ENCODE measurements at regions not wholly inside any gene's neighbourhood (a gene's known extent, or its start where the extent isn't known, plus 50 kb on each side); places are given as distances from the start of the nearest gene placed in this dataset.
"Not testable (repeated sequence)": the region's sequence is repeated elsewhere in the genome, so short reads cannot be mapped to it uniquely, and the experiment has no call there.

DNA sequence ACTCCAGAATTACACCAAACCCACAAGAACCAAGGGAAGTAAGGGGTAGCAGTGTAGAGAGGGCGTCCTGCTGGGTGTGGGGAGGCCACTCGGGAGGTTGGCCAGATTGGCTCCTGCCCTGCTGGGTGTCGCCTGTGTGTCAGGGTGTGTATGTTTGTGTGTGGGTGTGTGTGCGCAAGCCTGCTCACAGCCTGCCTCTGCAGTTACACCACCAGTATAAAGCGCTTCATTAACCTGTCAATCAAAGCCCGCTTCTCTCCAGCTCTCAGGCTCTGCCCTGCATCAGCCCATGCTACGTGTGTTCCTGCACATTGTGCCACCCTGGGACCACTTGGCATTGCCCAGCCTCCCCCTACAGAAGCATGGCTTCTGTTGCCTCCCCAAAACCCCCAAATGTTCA lies 83.3 kb upstream of the PAX2 start:
- no peak for DNase-seq (ENCODE audit: low read depth in 2 of 2)

DNA sequence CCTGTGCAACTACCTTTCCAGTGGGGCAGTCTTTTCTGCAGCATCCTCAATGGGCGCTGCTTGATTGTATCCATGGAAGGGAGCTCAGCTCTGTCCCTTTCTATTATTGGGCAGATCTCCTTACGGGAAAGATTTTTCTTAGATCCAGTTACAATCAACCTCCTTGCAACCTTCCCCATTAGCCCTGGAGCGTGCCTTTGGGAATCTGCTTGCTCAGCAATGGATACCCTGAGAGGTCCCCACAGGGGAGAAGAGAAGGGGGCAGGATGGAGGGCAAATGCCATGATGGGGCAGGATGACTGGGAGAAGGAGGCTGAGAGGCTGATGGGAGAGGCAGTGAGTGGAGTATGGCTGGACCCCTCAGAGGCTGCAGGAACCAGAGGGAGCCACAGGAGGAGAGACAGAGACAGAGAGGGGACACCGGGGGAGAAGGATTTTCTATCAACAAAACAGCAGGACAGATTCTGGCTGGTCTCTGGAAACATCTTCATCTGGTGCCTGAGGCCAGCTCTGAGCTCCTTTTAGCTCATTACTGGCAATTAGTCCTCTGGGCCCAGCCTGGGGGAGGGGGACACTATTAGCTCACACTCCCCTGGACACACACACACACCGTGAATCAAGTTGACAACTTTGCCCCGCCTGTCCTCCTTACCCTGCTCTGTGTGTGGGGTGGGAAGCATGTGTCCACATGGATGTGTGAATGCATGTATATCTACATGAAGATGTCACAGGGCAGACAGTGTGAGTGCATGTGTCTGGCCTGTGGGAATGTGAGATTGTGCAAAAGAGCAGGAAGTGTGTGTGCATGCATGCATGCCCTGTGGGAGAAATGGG lies 80.8 kb upstream of the PAX2 start:
- no peak for DNase-seq (ENCODE audit: low read depth in 2 of 2)

DNA sequence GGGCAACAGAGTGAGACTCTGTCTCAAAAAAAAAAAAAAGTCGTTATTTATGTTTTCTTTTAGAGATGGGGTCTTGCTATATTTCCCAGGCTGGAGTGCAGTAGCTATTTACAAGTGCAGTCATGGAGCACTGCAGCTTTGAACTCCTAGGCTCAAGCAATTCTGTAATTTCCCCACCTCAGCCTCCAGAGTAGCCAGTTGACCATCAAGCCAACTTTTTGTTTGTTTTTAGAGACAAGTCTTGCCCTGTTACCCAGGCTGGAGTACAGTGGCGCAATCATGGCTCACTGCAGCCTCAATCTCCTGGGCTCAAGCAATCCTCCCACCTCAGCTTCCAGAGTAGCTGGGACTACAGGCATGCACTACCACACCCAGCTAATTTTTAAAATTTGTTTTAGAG lies 78.7 kb upstream of the PAX2 start:
- DNase-seq (ENCODE audit: low read depth in 2 of 2), result not testable (repeated sequence)

DNA sequence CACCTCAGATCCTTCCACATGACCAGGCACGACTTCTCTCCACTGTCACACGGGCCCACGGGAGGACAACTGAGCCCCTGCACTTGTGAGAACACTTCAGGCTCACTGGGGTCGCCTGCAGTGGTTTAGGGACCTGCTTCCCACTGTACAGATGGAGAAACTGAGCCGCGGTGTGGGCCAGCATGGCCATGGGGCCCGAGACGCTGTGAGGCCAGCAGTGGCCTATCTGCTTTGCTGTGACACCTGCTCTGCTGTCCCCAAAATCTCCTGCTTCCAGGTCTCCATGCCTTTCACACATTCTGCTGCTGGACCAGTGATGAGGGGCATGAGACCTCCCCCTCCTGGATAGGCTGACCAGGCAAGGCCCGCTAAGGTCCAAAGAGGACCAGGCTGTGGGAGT lies 75.8 kb upstream of the PAX2 start:
- no peak for DNase-seq (ENCODE audit: low read depth in 2 of 2)

DNA sequence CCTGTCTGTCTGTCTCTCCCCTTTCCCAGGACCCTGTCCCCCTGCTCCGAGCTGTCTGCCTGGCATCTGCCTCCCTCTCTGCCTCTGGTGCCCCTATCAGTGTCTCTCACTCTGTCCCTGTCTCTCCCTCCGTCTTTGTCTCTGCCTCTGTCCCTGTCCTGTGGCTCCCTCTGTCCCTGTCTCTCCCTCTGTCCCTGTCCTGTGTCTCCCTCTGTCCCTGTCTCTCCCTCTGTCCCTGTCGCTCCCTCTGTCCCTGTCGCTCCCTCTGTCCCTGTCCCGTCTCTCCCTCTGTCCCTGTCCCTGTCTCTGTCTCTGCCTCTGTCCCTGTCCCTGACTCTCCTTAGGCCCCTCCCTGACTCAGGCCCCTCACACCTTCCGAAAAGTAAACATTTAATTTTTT lies 75.0 kb upstream of the PAX2 start:
- DNase-seq (ENCODE audit: low read depth in 2 of 2), result no peak

DNA sequence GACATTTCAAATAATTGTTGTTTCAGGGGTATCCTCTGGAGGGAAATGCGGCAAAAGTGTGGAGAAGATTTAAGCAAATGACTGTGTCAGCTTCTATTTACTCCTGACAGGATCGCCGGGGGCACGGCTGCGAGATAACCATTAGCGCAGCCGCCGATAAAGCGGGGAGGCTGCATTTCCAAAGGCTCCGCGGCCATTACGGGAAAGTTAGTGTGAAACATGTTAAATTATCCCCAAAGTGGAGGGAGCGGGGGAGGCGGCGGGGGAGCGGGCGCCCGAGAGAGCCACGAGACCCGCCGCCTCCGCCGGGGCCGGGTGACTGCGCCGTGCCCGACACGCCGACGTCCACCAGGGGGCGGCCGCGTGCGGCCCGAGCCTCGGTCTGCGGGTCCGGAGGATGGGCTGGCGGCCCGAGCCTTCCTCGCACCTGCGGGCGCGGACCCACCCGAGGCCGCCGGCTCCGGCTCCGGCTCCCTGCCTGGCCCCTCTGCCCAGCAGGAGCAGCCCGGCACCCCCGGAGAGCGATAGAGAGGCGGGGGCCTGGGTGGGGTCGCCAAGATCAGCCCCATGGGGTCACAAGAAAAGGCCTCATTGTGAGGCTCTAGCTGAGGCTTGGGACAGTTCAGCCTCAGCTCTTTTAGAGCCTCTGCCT lies 74.4 kb upstream of the PAX2 start:
- DNase-seq (ENCODE audit: low read depth in 2 of 2), result peak; percentile 46 to 66

DNA sequence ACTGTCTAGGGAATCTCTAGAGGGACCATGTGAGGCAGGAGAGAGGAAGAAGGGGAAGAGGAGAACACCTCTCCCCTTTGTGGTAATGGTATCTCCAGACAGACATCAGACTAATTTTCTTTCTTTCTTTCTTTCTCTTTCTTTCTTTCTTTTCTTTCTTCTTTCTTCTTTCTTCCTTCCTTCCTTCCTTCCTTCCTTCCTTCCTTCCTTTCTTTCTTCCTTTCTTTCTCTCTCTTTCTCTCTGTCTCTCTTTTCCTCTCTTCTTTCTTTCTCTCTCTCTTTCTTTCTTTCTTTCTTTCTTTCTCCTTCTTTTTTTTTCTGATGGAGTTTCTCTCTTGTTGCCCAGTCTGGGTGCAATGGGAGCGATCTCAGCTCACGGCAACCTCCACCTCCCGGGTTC lies 73.2 kb upstream of the PAX2 start:
- DNase-seq (ENCODE audit: low read depth in 2 of 2), result no peak

DNA sequence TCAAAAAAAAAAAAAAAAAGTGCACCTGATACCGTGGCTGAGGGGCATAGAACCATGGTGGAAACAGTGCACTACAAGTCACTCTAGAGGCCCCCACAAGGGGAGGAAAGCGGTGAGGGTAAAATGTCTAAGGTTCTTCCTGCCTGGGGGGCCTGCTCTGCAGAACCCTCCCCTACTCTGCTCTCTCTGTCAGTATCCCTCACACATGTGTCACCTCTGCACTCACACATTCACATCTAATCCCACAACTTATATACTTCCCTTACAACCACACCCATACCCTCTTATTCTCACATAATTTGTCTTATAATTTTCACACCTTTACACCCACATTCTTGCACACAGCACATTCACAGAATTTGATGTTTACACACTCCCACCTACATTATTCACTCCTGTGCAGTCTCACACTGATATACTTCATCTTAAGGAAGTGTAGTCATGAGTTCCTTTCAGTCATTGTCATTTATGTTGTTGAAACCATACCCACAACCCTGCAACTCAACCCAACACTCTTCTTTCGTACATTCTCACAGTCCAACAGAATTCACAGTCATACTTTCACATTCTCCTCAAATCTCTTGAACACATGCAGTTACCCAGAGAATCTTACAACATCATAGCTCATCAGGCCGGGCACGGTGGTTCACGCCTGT lies 68.0 kb upstream of the PAX2 start:
- DNase-seq (ENCODE audit: low read depth in 2 of 2), result no peak

DNA sequence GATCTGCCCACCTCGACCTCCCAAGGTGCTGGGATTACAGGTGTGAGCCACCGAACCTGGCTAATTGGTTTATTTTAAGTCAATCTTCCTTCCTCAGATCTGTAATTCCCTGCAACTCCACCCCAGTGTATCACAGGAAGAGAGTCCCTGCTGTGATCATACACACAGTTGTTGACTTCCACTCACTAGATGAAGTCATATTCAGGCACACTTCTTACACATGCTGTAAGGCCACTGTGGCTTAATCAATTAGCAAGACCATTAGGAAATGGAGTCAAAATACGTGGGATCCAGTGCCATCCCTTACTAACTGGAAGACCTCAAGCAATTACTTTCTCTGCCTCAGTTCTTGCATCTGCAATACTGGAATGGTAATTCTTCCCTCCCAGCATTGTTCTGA lies 66.1 kb upstream of the PAX2 start:
- no peak for DNase-seq (ENCODE audit: low read depth in 2 of 2)

DNA sequence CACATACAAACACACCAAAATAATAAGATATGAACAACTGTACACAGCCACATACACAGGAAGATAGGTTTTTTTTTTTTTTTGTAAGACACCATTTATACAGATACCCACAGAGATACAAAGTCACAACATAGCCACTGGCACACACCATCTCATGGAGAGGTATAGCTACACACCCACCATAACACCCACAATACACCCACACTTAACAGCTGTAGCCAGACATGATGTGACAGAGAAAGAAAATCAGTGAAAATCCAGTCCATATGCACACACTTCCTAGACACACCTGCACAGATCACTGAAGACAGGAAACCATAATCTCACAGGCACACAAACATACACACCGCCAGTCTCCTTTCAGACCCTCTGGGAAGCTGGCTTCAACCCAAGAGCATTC lies 62.4 kb upstream of the PAX2 start:
- DNase-seq (ENCODE audit: low read depth in 2 of 2), result no peak

DNA sequence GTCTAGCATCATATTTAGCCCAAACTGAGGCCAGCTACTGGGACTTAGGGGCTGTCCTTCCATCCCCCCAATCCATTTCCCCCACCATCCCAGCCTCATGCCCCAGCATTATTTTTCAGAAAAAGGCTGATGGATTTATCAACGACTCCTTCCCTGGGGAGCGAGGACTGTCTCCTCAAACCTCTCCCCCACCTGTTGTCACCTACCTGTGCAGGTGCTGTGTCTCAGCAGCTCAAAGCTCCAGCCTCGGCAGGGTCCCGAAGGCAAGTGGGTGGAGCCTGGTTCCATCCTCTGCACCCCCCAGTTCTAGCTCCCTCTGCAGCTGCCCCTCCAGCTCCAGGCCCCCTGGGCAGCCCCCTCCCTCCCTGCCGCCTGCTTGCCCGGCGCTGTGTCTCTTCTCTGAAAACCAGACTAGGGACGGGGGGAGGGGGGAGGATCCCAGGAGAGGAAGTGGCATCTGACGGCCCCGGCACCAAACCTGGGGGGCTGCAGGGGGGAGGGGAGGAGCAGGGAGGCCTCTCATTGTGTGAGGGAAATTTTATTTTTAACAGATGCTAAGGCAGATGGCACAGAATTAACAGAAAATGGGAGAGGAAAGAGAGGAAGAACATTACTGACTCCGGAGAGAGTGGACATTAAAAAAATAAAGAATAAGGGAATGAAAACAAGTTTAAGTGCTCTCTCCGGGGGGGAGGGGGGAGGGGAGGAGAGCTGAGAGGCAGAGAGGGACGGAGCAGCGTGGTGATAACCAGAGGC lies 61.7 kb upstream of the PAX2 start:
- DNase-seq (ENCODE audit: low read depth in 2 of 2), result no peak

DNA sequence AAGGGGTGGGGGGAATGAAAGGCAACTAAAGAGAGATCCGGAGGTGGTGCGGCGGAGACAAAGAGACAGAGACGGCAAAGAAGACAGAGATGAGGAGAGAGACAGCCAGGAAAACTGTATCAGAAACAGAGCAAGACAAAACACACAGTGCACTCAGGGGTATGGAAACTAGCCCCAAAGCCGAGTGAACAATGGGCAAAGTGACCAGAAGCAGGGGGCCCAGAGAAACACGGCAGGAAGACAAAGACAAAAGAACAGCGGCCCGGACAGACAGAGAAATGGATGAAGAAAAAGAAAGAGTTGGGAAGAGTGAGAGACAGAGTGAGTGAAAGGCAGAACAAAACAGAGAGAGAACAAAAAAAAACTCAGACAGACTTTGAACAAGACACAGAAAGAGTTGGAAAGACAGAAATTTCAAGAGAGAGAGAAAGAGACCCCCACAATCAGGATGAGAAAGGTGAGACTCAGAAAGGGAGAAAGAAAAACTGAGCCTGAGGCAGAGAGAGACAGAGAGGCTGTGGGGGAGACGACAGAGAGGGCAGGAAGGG lies 60.6 kb upstream of the PAX2 start:
- DNase-seq (ENCODE audit: low read depth in 2 of 2), result no peak

DNA sequence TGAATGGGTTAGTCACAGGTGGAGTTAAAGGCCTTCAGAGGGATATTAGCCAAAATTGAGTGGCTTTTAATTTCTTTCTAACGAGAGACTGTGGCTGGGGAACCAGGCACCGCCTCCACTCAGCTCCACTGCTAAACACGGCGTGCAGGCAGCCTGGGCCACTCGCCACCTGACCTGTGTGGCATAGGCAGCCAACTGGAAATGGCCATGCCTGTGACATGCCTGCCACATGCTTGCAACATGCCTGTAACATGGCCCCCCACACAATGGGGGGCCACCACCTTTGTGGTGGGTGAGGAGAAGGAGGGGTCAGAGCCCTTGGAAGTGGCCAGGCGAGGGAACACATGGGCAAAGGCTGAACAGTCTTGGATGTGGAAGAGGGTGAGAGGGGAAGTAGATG lies 60.1 kb upstream of the PAX2 start:
- DNase-seq (ENCODE audit: low read depth in 2 of 2), result no peak

DNA sequence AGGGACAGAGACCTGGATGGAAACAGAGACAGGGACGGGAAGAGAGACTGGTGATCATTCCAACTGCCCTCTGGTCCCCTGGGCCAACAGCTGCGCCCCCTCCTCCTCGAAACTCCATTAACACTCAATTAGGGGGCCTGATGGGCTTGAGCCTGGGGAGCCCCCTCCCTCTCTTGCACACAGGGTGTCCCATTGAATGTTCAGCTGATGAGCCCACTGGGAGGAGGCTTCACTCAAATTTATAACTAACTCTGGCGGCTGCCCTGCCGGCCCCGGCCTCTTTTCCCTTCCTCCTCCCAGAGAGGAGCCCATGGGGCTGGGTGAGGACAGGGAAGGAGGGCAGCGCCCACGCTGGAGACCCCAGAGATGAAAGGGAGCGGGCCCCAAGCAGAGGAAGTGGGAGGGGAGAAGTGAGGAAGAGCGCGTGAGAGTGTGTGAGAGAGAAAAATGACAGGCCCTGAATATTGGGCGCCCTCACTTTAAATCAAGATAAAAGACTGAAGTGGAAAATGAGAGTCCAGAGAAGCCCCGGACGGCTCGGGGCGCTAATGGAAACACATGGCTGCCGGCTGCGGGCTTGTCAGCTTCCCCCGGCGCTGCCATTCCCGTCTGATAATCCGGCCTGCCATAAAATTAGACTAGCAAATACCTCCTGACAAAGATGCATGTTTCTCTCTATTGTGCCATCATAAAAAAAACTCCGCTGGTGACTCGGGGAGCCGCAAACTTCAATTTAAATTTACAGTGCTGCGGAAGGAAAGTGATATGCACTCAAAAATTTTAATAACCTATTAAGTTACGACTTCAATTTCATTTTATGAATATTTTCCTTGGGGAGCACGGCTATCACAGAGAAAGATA lies 58.0 kb upstream of the PAX2 start:
- no peak for DNase-seq (ENCODE audit: low read depth in 2 of 2)

DNA sequence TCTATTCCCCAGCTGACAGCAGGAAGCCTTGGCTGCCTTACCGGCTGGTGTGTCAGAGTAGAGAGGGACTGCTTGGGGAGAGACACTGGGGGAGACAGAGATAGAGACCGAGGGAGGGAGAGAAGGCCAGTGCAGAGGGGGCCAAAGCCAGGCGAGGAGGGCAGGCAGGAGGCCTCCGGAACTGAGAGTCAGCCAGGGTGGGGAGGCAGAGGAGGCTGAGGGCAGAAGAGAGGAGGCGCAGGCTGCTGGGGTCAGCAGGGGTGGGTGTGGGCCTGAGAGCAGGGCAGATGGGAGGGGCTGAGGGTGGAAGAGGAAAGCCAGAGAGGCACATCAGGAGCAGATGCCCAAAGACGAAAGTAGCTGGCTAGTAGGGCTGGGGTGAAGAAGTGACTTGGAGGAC lies 57.2 kb upstream of the PAX2 start:
- no peak for DNase-seq (ENCODE audit: low read depth in 2 of 2)

DNA sequence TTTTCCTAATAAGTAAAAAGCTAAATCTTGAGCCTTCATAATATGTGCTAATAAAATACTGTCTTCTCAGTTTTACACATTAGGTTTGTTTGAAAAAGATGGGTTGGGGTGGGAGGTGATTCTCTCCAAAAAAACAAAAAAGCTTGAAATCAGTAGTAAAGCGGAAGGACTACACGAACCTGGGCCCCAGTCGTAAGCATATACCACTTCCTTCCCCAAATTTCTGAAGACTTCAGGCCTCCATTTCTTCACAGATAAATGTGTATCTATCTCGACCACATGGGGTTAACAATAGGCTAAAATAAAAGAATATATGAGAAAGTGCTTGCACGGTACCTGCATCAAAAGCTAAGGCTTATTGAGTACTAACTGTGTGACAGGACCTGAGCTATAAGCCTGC lies 51.6 kb upstream of the PAX2 start:
- no peak for DNase-seq (ENCODE audit: low read depth in 2 of 2)

Measured in stimulated activated CD4-positive, alpha-beta T cell treated with anti-CD3 and anti-CD28 coated beads, Interleukin-1b, Interleukin-23, amount 100 ng/mL, for 4 hours (primary cell).